DOHH2 (cell line): ENCODE measurements at regions not wholly inside any gene's neighbourhood (a gene's known extent, or its start where the extent isn't known, plus 50 kb on each side); places are given as distances from the start of the nearest gene placed in this dataset.

ENCODE experiments used
- H3F3A ChIP-seq: fragments of 200-600 bp; sonication (generic), shearing (Covaris generic); 2 replicates; pipeline ENCODE4 v1.6.0; 2016; ENCODE audit warnings: antibody characterized with exemption, mild to moderate bottlenecking; ENCODE audit not compliant: control insufficient read depth, insufficient read depth
- H3K27ac ChIP-seq: fragments of 200-600 bp; sonication (generic); 2 replicates; pipeline ENCODE4 v1.5.1; 2014; ENCODE audit warnings: low read depth, mild to moderate bottlenecking, low read length, moderate library complexity
- H3K27me3 ChIP-seq: fragments of 200-600 bp; sonication (generic); 2 replicates; pipeline ENCODE4 v1.6.1; 2014; ENCODE audit warnings: mild to moderate bottlenecking, low read length, mixed read lengths; ENCODE audit not compliant: control insufficient read depth
- H3K36me3 ChIP-seq: fragments of 200-600 bp; sonication (generic); 2 replicates; pipeline ENCODE4 v1.6.1; 2014; ENCODE audit warnings: mild to moderate bottlenecking, low read length, moderate library complexity, mixed read lengths; ENCODE audit not compliant: control insufficient read depth
- H3K4me1 ChIP-seq: fragments of 200-600 bp; sonication (generic); 2 replicates; pipeline ENCODE4 v1.6.1; 2014; ENCODE audit warnings: mild to moderate bottlenecking, low read length, mixed read lengths; ENCODE audit not compliant: control insufficient read depth
- H3K4me2 ChIP-seq: fragments of 200-600 bp; sonication (generic); 2 replicates; pipeline ENCODE4 v1.6.0; 2014; ENCODE audit warnings: mild to moderate bottlenecking, low read length, moderate library complexity
- H3K4me3 ChIP-seq: fragments of 200-600 bp; sonication (generic); 2 replicates; pipeline ENCODE4 v1.5.1; 2014; ENCODE audit warnings: mild to moderate bottlenecking, low read length, mixed read lengths
- H3K79me2 ChIP-seq: fragments of 200-600 bp; sonication (generic); 2 replicates; pipeline ENCODE4 v1.6.1; 2014; ENCODE audit warnings: mild to moderate bottlenecking, low read length, mixed read lengths; ENCODE audit not compliant: control insufficient read depth
- H3K9me2 ChIP-seq: fragments of 200-600 bp; sonication (generic); replicated peaks from 2 replicates; pipeline ENCODE4 v1.6.1; 2014; ENCODE audit warnings: mild to moderate bottlenecking, low read length, mixed read lengths; ENCODE audit not compliant: control insufficient read depth
- H3K9me3 ChIP-seq: fragments of 200-600 bp; sonication (generic); 2 replicates; pipeline ENCODE4 v1.6.1; 2014; ENCODE audit warnings: antibody characterized with exemption, low read length, mixed read lengths; ENCODE audit not compliant: control insufficient read depth, insufficient read depth
- H4K20me1 ChIP-seq: fragments of 200-600 bp; sonication (generic); 2 replicates; pipeline ENCODE4 v1.6.0; 2014; ENCODE audit warnings: low read depth, mild to moderate bottlenecking, antibody characterized with exemption, low read length, moderate library complexity; ENCODE audit not compliant: control insufficient read depth, insufficient read depth
- CTCF ChIP-seq: fragments of 200-600 bp; sonication (generic); IDR thresholded peaks from one replicate; pipeline ENCODE4 v1.5.1; 2014; ENCODE audit warnings: antibody characterized with exemption, mild to moderate bottlenecking, low read depth, low read length; ENCODE audit not compliant: poor library complexity, severe bottlenecking
- EZH2phosphoT487 ChIP-seq: fragments of 200-600 bp; sonication (generic); IDR thresholded peaks from 2 replicates; pipeline ENCODE4 v1.6.1; 2017; ENCODE audit warnings: borderline replicate concordance, mild to moderate bottlenecking, antibody characterized with exemption, low read length, moderate library complexity, mixed read lengths

GRCh38 chr2:144698156-144698555 is 178.2 kb upstream of the ZEB2 start:
- H3K9me2 ChIP-seq, result no peaks in the 10 kb centered on the region
- H3F3A ChIP-seq, result no peaks in the 10 kb centered on the region
- no peaks in the 10 kb centered on the region for H4K20me1 ChIP-seq
- H3K27me3 ChIP-seq, result no peaks in the 10 kb centered on the region
- H3K4me3 ChIP-seq, result no peak overlapping the region
- TF ChIP-seq CTCF, result no peak
- TF ChIP-seq EZH2phosphoT487, result no peak
- no peak overlapping the region for H3K27ac ChIP-seq
- peaks cover 25% of the 10 kb centered on the region; the same call in 1 of the 2 replicates for H3K9me3 ChIP-seq
- peaks cover 23% of the 10 kb centered on the region for H3K36me3 ChIP-seq
- H3K4me2 ChIP-seq, result no peak overlapping the region
- H3K79me2 ChIP-seq, result no peaks in the 10 kb centered on the region
- H3K4me1 ChIP-seq, result peaks cover 22% of the 10 kb centered on the region

- H3K4me3 ChIP-seq, result no peak overlapping the region
- H4K20me1 ChIP-seq, result no peaks in the 10 kb centered on the region
- peaks cover 7% of the 10 kb centered on the region for H3K36me3 ChIP-seq
- no peaks in the 10 kb centered on the region for H3K9me2 ChIP-seq
- H3K79me2 ChIP-seq, result no peaks in the 10 kb centered on the region
- no peak overlapping the region for H3K27ac ChIP-seq
- H3K27me3 ChIP-seq, result no peaks in the 10 kb centered on the region
- H3K4me2 ChIP-seq, result no peak overlapping the region
- TF ChIP-seq EZH2phosphoT487 (no peak), CTCF (no peak)
- no peaks in the 10 kb centered on the region for H3F3A ChIP-seq
- peaks cover 16% of the 10 kb centered on the region; the same call in 1 of the 2 replicates for H3K9me3 ChIP-seq
- no peaks in the 10 kb centered on the region for H3K4me1 ChIP-seq
Measured at GRCh38 chr2:144695657-144696056, 175.7 kb upstream of the ZEB2 start.

GRCh38 chr2:144694456-144694855 is 174.5 kb upstream of the ZEB2 start:
- no peaks in the 10 kb centered on the region for H3F3A ChIP-seq
- no peaks in the 10 kb centered on the region for H3K36me3 ChIP-seq
- no peak for TF ChIP-seq EZH2phosphoT487
- no peak for TF ChIP-seq CTCF
- no peak overlapping the region for H3K4me2 ChIP-seq
- no peaks in the 10 kb centered on the region for H3K79me2 ChIP-seq
- H3K9me3 ChIP-seq, result peaks cover 8% of the 10 kb centered on the region; the same call in 1 of the 2 replicates
- no peaks in the 10 kb centered on the region for H3K4me1 ChIP-seq
- H3K27ac ChIP-seq, result no peak overlapping the region
- H3K4me3 ChIP-seq, result no peak overlapping the region
- no peaks in the 10 kb centered on the region for H4K20me1 ChIP-seq
- H3K27me3 ChIP-seq, result no peaks in the 10 kb centered on the region
- H3K9me2 ChIP-seq, result no peaks in the 10 kb centered on the region

- Histone ChIP-seq H4K20me1 (no peaks in the 10 kb centered on the region), H3K79me2 (no peaks in the 10 kb centered on the region), H3K36me3 (no peaks in the 10 kb centered on the region), H3K9me3 (peaks cover 8% of the 10 kb centered on the region; the same call in 1 of the 2 replicates), H3K9me2 (no peaks in the 10 kb centered on the region), H3K4me1 (peaks cover 10% of the 10 kb centered on the region), H3K27me3 (no peaks in the 10 kb centered on the region), H3K27ac (no peak overlapping the region), H3K4me2 (no peak overlapping the region), H3F3A (no peaks in the 10 kb centered on the region), H3K4me3 (no peak overlapping the region)
- no peak for TF ChIP-seq EZH2phosphoT487
- no peak for TF ChIP-seq CTCF
Measured at GRCh38 chr2:144693179-144693578, 173.3 kb upstream of the ZEB2 start.
